GM11168 (cell line): ENCODE measurements at regions not wholly inside any gene's neighbourhood (a gene's known extent, or its start where the extent isn't known, plus 50 kb on each side); places are given as distances from the start of the nearest gene placed in this dataset.

Experiments
- in situ Hi-C: fragments of 300-500 bp; cut with MboI; formaldehyde crosslinking; loops from one replicate; pipeline ENCODE4 v1.12.0; 2022; ENCODE audit warnings: low sequenced_read_pairs; ENCODE audit not compliant: unreplicated experiment

DNA sequence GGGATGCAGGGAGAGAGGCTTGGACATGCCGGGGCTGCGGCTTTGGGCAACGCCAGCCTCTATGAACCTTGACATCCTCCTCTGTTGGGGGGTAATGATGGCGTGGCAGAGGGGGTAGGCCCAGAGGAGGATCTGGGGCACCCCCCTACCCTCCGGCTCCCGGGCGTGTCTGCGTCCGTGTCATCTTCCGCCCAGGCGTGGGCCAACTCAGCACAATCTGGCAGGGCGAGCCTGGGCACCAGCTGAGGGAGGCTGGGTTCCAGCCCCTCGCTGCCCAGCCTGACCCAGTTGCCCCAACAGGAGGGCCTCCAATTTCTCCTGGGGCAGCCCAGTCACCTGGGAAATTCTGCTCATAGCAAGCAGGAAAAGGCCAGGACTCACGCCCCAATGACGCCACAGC, 62.9 kb upstream of the IL17B start:
- in situ Hi-C loops = no loop called here

DNA sequence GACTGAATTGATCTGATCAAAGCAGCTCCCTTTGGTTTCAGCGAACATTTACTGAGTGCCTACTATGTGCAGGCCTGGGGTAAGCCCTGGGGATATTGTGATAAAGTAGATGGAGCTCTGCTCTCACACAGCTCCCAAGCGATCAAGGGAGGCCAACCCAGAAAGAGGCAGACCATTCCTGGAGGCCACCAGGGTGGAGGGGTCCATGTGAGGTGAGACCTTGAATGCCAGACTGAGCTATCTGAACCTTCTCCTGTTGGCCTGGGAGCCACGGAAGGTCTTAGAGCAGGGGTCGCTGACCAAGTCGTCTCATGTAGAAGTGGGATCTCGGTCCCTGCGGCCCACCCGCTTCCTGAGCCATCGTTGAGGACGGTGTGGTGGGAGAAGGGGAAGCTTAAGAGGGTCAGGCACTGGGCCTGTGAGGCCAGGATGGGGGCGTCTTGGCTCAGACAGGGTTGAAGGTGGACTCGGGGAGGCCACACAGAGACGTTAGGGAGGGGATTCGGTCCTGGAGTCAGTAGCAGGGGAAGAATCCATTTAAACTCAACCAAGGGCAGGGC, 62.2 kb upstream of the IL17B start:
- in situ Hi-C loops = no loop called here

DNA sequence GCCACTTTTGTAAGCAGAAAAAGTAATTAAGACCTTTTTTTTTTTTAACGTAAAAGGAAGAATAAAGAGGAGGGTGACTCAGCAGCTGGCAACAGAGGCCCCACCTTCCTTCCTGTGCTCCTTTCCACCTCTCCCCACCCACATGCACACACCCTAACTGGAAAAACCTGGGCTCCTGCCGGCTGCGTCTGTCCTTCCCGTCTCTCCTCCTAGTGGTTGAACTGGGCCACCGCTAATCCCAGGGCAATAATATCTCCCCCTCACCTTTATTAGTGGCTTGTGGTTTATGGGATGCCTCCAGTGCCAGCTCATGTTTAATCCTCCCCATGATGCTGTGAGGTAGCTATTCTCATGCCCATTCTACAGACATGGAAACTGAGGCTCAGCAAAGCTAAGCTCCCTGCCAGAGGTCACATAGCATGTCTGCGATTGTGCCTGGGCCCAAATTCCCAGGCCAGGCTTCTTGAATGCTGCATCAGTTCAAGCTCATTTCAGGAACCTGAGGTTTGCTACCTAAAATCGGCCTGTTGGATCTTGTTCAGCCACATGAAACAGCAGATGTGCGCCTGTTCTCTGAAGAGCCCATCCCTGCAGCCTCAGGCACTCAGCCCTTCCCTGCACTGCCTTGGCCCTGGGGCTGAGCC, 60.9 kb upstream of the IL17B start:
- in situ Hi-C loops = loop anchor here (5.0 kb wide), 1 partner anchor 112 kb away; the partner anchor contains the start of gene CSNK1A1

DNA sequence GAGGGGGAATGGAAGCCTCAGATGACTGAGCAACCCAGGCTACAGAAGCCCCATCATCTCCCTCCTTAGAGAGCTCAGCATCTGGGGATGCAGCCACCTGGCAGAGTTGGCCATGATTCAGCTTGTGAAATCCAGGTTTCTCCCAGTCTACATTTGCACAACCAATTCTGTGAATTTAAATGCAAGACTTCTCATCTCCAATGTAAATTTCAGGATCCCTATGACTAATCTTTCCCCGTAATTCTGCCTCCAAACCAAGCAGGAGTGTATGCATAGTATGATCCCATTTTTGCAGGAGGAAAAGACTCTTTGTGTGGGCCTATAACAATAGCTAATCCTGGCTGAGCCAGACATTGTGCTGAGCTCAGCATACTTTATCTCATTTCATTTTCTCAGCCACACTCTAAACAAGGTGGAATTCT, 59.6 kb upstream of the IL17B start:
- in situ Hi-C loops = loop anchor here (5.0 kb wide), 1 partner anchor 114 kb away; the partner anchor contains the start of gene CSNK1A1

DNA sequence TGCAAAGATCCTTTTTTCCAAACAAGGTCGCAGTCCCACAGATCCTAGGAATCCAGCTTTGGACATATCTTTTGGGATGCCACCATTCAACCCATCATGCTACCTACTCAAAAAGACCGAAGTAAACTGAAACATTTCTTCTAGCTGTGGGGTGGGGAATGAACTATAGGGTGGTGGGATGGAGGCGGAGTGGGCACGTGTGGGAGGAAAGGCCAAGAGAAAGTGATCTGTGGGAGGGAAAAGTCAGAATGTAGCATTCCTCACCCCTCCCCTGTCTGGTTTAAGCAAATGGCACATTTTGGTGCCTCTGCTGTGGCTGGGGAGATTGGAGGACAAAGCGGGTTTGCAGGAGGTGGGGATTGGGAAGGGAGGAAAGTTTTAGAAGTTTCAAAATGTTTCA, 59.2 kb upstream of the IL17B start:
- in situ Hi-C loops = loop anchor here (5.0 kb wide), 1 partner anchor 114 kb away; the partner anchor contains the start of gene CSNK1A1

DNA sequence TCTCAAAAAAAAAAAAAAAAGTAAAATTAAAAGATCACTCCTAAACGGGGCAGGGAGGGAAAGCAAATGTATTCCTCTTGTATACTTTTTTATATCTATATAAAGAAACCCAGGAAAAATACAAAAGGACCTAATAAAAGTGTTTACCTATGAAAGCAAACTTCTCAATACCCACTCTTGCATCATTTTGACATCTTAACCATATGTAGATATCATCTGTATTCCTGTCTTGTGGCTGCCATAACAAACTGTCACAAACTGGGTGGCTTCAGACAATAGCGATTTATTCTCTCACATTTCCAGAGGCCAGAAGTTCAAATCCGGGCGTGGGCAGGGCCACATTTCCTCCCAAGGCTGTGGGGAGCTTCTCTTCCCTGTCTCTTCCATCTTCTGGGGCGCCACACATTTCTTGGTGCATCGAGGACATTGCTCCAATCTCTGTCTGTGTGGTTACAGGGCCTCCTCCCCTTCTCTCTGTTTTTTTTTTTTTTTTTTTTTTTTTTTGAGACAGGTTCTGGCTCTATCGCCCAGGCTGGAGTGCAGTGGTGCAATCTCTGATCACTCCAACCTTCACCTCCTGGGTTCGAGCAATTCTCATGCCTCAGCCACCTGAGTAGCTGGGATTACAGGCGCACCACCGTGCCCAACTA, 58.4 kb upstream of the IL17B start:
- in situ Hi-C loops = loop anchor here (5.0 kb wide), 1 partner anchor 115 kb away; the partner anchor contains the start of gene CSNK1A1

DNA sequence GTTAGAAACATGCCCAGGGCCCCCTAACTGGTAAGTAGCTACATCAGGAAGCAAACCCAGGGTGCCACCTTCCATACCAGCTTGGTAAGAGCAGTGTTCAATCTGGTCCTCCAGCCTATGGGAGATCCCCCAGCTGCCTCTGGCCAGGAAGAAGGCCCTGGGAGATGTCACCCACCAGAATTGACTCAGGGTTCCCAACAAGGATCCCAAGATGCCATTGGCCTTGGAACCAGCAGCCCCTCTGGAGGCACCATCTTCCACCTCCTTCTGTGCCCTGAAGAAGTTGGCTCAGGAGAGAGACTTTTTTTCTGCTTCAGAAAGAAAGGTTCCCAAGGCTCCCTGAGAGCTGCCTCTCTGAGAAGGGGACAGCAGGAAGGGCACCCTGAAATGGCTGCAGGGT, 56.6 kb upstream of the IL17B start:
- in situ Hi-C loops = loop anchor here (5.0 kb wide), 1 partner anchor 117 kb away; the partner anchor contains the start of gene CSNK1A1

DNA sequence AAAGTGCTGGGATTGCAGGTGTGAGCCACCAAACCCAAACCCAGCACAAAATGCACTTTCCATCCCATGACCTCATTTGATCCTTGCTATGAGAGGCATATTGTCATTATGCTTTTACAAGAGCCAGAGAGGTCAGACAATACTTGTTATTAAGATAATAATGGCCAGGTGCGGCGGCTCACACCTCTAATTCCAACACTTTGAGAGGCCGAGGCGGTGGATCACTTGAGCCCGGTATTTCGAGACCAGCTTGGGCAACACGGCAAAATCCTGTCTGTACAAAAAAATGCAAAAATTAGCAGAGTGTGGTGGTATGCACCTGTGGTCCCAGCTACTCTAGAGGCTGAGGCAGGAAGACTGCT, 55.9 kb upstream of the IL17B start:
- in situ Hi-C loops = loop anchor here (5.0 kb wide), 1 partner anchor 117 kb away; the partner anchor contains the start of gene CSNK1A1

DNA sequence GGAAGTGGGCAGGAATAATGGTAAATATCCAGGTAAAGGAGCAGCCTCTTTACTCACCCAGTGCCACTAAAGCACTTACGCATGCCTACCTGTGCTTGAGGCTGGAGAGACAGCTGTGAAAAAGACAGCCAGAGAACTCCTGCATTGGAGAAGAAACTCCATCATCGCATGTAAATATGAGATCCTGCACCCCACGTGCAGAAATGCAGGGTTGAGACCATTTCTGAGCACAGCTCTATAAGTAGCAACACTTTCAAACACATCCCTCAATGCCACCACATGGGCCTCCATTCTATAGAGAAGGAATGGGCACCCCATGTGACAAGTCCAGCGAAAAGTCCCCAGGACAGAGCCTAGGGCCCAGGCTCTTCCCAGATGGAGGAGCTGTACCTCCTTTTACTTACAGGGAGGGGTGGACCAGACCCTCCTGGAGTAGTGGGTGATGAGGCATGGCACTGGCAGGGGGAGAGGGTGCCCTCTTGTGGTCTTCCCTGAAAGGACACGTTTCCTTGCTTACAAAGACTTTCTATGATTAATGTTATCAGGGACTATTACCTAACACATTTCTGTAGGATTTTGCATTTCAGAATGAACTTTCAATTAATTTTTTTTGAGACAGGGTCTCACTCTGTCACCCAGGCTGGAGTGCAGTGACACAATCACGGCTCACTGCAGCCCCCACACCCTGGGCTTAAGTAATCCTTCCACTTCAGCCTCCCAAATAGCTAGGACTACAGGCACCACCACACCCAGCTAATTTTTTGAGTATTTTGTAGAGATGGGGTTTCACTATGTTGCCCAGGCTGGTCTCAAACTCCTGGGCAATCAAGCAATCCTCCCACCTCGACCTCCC, 55.3 kb upstream of the IL17B start:
- in situ Hi-C loops = loop anchor here (5.0 kb wide), 1 partner anchor 118 kb away; the partner anchor contains the start of gene CSNK1A1

DNA sequence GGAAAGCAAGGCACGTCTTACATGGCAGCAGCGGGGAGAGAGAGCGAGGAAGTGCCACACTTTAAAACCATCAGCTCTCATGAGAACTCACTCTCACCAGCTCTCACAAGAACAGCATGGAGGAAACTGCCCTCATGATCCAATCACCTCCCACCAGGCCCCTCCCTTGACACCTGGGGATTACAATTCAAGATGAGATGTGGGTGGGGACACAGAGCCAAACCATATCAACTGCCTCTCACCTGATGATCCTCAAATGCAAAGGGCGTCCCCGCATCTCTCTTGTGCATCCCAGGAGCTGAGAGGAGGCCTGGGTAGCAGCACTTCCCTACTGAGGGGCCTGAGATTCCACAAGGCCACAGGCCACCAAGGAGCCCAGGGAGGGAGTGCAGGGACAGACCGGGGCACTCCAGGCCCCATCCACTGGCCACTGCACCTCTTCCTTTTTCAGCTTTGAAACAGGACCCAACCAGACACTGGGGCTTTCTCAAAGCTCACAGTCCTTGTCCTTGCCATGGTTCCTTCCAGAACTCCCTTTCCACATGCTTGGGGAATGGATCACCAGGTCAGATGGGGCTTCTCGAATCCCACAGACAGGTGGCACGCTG, 54.5 kb upstream of the IL17B start:
- in situ Hi-C loops = no loop called here

DNA sequence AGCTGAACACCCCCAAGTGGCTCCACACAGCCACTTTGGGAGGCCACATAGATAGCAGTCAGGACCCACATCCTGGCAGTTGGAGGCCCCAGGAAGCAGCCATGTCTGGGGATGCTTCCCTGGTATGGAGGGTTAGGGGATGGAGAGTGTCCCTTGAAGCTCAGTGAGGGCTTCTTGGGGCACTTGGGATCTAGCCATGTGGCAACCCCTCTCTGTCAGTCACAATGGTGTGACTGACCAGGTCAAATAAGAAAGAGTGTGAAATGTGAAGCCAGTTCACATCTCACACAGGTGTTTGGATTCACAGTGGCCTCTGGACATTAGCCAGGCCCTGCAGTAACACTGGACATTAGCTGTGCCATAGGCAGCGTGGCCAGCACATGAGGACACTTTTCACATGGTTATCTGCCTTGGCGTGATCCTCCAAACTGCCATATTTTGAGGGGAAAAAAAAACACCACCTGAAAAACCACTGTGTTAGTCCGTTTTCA, 53.9 kb upstream of the IL17B start:
- in situ Hi-C loops = no loop called here

DNA sequence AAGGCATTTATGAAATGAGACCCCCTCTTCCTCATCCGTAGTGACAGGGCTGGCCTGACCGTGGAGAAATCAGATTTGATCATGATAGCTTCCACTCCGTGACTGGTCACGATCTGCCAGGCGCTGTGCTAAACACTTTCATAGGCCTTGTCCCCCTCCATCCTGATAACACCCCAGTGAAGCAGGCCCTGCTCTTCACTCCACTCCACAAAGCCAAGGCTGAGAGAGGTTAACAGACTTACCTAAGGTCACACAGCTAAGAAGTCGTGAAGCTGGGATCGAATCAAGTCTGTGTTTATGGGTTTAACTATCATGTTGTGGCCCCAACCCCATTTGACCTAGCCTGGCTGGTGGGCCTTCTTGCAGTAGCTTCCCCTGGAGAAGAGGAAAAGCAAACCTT, 53.3 kb upstream of the IL17B start:
- in situ Hi-C loops = no loop called here

DNA sequence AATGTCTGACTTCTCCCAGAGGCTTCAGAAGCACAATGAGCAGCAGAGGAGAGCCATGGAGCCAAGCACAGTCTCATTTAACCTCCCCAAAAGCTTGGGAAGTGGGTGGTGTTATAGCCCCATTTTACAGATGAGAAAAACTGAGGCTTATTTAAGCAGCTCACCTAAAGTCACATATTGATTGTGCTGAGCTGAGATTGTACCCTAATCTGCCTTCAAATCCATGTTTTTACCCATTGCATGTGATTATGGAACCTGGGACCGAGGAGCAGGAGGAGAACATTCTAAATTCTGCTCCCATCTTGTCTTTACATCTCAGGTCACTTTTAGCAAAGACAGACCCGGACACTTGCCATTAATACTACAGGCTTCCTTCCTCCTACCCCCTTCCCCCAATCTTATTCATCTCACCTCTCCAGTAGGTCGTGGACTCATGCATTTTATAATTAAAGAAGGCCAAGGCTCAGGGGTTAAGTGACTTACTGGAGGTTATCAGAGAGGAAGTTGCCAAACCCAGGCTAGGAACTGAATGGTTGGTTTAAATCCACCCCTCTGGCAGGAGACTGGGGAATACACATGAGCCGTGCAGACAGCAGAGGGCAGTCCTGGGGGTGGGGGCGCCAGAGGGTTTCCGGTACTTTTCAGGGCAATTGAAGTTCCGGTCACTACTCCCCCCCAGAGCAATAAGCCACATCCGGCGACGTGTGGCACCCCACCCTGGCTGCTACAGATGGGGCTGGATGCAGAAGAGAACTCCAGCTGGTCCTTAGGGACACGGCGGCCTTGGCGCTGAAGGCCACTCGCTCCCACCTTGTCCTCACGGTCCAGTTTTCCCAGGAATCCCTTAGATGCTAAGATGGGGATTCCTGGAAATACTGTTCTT, 51.0 kb upstream of the IL17B start:
- in situ Hi-C loops = no loop called here
